Activated CD4-positive, alpha-beta T cell treated with anti-CD3 and anti-CD28 coated beads, Interleukin-2, amount 50 U/mL, for 24 hours (primary cell): ENCODE measurements at regions not wholly inside any gene's neighbourhood (a gene's known extent, or its start where the extent isn't known, plus 50 kb on each side); places are given as distances from the start of the nearest gene placed in this dataset.
A peak's percentile ranks its signal among the peaks of the same experiment; 100 is the strongest.
"Not testable (repeated sequence)": the region's sequence is repeated elsewhere in the genome, so short reads cannot be mapped to it uniquely, and the experiment has no call there.

Experiments used
- DNase-seq, 2 donors: peaks; one replicate each; pipeline ENCODE4 v3.0.0-alpha.2; 2020; ENCODE audit warnings: low read depth in 1 of 2, low spot score in 1 of 2

DNA sequence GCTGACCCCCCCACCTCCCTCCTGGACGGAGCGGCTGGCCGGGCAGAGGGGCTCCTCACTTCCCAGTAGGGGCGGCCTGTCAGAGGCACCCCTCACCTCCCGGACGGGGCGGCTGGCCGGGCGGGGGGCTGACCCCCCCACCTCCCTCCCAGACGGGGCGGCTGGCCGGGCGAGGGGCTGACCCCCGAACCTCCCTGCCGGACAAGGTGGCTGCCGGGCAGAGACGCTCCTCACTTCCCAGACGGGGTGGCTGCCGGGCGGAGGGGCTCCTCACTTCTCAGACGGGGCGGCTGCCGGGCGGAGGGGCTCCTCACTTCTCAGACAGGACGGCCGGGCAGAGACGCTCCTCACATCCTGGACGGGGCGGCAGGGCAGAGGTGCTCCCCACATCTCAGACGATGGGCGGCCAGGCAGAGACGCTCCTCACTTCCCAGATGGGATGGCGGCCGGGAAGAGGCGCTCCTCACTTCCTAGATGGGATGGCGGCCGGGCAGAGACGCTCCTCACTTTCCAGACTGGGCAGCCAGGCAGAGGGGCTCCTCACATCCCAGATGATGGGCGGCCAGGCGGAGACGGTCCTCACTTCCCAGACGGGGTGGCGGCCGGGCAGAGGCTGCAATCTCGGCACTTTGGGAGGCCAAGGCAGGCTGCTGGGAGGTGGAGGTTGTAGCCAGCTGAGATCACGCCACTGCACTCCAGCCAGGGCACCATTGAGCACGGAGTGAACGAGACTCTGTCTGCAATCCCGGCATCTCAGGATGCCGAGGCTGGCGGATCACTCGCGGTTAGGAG is 66.2 kb upstream of the PAPPA2 start:
- DNase-seq = not testable (repeated sequence)

DNA sequence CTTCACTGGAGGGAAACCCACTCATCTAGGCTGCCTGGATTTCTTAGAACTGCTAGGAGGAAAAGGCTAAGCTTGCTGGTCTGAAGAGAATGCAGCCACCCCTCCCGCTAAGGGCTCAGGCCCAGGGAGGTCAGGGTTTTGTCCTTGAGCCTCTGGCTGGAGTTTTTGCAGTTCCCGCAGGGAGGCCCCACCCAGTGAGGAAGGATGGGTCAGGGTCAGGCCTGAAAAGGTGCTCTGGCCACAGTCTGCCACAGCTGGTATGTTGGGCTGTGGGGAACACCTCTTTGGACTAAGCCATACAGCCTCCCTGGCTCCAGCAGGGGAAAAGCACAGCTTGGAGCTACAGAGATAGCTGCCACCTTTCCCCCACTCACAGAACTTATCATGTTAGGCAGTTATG is 71.4 kb upstream of the PAPPA2 start:
- DNase-seq = no peak

DNA sequence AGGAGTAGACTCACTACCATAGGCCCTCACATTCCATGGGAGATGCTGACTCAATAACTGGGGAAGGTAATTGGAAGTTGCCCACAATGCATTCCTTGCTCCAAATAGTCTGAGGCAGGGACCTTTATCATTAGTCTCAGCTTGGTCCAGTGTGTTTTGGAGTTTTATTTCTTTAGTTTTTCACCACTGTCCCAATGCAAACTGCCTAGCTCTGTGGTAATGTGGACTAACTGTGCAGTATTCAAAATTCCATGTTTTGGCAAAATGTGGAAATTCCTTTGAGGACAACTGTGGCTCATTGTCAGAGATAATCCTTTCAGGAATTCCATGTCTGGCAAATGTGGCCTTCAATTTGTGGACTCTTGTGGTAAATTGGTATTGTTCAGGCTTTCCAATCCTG is 78.1 kb upstream of the PAPPA2 start:
- DNase-seq = no peak

DNA sequence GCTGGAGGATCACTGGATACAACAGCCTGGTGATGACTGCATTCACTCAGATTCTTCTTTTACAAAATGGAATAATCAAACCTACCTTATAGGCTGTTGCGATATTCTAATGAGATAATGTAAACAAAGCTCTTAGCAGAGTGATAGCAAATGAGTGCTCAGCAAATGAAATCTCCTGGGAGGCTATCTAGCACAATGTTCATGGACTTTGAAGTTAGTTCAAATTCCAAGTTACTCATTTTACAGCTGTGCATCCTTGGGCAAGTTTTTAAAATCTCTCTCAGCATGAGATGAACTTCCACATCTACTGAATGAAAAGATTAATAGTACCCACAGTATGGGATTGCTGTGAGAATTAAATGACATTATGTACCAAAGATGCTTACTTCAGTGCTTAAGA is 80.8 kb upstream of the PAPPA2 start:
- no peak for DNase-seq

DNA sequence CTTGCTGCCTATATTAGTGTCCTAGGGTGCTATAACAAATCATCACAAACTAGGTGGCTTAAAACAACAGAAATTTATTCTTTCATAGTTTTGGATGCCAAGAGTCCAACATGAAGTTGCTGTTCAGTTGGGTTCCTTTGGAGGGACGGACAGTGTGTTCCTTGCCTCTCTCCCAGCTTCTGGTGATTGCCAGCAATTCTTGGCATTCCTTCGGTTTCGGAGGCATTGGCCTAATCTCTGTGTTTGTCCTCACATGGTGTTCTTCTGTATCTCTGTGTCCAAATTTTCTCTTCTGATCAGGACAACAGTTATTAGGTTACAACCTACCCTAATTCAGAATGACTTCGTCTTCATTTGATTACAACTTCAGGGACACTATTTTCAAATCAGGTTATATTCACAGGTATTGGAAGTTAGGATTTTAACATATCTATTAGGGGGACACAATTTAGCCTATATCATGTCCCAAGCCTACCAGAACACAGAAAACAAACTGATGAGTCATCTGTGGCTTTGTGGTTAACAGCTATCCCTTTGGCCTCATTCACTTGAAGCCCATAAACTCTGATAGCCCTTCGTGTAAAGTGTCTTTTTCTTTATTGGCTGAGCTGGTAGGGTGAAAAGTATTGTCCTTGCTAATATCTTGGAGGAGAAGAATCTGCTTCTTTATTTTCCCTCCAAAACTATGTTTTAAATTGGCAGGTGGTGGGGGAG is 83.2 kb upstream of the PAPPA2 start:
- no peak for DNase-seq

DNA sequence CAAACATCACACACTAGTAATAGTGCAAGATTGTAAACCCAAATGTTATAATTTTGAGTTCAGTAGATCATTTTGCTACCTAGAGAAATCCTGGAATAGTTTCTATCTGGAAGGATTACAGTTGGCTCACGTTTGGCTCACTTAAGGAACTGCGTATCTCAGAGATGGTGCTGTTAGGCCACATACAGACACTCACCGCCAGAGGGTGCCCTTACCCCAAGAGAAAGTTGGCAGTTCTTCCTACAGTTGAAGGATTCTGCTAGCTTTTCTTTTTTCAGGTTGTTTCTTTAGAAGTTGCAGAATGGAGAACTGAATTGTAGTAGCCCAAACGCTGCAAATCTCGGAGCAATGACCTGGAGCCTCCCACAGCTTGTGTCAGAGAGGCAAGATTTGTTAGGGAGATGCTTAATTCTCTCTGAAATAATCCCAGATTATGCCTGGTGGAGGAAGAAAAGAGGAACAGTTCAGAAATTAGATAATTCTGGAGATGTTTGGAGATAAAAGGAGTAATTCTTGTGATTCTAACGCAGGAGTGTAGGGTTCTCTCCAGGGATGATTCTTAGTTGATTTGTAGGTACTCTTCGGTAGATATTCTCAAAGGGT is 87.9 kb upstream of the PAPPA2 start:
- peak; percentile 16 to 49 for DNase-seq

DNA sequence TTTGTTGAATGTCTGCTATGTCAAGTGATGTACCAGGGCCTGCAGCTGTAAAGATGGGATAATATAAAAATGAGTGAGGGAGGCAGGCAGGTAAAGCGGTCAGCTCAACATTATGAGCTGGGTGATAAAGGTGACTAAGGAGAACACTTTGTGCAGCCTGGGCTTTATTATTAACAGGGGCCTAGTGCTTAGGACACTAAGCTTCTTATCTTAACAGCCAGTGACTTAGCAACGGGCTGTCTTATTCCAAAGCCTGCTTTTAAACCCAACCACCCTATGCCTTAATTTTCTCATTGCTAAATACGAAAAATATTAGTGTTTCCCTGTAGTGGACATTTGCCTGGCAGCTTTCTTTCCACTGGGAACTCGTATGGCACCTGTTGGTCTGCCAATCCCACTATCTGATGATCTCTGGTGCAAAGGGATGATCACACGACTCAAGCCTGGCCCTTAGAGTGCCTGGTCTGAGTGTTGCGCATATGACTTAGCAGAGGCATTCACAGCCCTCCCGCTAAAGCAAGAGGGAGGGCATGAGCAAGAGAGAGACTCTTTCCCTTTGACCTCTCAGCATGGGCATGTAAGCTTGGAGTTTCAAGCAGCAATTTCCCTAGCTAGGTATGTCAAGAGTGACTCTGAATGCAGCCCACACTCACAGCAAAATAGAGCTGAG is 98.6 kb upstream of the PAPPA2 start:
- no peak for DNase-seq

DNA sequence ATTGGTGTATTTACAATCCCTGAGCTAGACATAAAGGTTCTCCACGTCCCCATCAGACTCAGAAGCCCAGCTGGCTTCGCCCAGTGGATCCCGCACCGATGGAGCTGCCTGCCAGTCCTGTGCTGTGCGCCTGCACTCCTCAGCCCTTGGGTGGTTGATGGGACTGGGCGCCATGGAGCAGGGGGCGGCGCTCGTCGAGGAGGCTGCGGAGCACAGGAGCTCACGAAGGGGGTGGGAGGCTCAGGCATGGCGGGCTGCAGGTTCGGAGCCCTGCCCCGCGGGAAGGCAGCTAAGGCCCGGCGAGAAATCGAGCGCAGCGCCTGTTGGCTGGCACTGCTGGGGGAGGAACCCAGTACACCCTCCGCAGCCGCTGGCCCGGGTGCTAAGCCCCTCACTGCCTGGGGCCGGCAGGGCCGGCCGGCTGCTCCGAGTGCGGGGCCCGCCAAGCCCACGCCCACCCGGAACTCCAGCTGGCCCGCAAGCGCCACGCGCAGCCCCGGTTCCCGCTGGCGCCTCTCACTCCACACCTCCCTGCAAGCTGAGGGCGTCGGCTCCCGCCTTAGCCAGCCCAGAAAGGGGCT is 113.8 kb upstream of the PAPPA2 start:
- DNase-seq = not testable (repeated sequence)

DNA sequence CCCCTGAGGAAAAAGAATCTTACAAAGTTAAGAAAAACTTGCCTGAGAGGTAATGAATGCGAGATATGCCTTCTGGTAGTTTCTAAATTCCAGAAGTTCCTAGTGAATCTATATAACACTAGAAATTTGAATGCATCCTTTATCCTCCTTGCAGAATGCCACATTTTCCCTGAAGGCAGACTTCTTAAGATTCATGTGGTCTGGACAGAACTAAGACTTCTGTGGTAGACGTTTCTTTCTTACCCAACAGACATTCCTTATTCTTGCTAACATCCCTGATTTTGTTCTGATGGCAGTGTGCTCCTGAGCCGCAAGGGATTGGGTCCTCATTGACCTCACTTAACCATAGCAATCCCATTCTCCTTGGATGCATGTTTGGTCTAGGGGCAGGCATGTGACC is 121.3 kb upstream of the PAPPA2 start:
- DNase-seq = no peak

DNA sequence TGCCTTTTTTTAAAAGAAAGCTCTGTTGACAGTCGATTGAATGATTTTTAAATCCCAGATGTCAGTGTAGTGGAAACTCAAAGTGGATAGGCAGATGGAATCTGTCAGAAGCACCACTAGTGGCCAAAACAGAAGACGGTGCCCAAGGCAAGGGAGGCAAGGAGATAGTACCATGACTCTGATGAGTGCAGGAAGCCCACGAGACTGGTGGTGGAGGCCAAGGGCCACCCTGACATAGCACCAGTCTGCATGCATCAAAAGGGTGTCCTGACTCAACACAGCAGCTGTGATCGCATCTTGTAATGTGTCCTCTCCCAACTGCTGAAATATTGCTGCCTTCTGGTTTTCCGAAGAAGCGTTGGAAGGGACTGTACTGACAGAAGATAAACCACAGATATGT is 124.1 kb upstream of the PAPPA2 start:
- no peak for DNase-seq

DNA sequence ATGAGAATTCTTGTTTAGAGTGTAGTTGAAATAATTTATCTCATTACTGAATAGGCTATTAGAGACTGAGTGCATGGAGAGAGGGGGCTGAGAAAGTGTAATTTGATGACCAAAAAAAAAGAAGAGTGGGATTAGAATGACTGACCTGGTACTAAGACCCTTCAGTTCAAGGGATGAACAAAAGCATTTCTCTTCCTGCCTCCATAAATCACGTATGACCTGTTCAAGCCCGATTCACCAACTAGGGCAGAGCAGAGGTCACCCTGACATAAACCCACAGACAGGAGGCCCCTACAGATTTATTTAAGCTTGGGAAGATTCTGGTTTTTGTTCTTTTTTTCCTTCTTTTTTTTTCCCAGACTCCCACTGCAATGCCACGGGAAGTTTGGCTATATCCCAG is 123.7 kb upstream of the COP1 start:
- no peak for DNase-seq

DNA sequence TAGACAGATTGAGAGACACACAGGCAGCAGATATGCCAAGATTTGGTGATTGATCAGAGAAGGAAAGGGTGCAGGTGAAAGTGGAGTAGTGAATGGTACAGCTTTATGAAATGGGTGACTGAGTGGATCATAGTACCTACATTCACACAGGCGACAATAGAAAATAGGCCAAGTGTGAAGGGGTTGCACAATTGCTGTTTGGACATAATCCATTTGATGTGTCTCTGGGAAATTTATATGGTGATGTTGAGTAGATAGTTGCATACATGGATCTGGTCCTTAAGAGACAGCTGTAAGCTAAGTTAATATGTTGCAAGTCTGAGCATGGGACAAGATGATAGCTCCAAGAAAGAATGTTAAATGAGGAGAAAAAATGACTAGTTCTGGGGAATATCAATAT is 118.6 kb upstream of the COP1 start:
- no peak for DNase-seq

DNA sequence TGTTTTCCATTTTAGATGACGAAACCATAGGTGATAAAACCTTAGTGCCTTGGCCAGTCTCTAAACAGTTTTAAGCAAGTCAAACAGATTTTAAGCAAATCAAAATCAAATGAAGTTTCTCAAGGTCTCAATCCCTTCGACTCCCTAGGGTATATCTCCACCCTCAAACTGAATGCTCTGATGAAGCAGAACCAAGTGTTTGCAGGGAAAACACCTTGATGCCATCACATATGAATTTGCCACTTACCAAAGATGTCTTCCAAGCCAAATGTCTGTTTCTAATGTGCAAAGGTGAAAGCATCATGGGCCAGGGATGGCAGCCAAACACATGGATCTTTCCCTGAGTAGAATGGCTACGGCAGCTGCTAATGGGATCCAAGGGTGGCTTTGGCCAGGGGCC is 116.4 kb upstream of the COP1 start:
- DNase-seq = no peak

DNA sequence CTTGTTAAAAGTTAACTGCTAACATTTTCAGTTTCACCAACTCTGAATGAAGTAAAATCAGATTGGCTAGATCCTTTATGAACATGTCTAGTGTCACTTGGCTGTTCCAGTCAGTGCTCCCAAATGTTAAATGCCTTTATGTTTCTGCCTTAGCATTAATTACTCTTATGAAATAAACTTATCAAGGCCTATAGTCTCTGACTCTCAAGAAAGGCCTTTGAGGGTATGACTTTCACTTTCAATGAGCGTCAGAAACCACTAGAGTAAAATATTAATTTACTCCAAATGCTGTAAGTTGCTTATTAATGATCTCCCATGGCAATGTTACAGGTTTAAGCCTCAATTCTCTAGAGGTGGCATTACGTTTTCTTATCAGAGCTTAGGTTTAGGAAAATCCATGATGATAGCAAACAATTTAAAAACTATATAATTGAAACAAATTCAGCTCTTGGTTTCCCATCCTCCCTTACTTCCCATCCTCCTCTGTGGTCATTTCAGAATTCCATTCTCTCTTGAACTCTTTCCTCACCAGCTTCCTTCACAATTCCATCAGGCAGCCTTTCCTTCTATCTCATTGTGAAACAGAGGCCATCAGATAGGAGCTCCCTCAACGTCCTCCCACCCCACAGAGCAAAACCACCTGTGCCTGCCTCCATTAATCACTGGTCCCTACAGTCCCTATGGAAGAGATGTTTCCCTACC is 108.6 kb upstream of the COP1 start:
- DNase-seq = no peak

DNA sequence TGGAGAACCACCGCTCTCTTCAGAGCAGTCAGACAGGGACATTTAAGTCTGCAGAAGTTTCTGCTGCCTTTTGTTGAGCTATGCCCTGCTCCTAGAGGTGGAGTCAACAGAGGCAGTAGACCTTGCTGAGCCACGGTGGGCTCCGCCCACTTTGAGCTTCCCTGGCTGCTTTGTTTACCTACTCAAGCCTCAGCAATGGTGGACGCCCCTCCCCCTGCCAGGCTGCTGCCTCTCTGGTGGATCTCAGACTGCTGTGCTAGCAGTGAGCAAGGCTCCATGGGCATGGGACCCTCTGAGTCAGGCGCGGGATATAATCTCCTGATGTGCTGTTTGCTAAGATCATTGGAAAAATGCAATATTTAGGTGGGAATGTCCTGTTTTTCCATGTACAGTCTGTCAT is 89.5 kb upstream of the COP1 start:
- not testable (repeated sequence) for DNase-seq

DNA sequence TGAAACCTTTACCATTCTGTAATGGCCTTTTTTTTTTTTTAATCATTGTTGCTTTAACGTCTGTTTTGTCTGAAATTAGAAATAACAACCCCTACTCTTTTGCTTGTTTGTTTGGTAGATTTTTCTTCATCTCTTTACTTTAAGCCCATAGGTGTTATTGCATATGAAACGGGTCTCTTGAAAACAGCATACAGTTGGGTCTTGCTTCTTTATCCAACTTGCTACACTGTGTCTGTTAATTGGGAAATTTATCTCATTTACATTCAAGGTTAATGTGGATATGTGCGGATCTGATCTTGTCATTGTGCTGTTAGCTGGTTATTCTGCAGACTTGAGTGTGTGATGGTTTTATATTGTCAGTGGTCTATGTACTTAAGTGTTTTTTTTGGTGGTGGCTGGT is 78.9 kb upstream of the COP1 start:
- DNase-seq = no peak

DNA sequence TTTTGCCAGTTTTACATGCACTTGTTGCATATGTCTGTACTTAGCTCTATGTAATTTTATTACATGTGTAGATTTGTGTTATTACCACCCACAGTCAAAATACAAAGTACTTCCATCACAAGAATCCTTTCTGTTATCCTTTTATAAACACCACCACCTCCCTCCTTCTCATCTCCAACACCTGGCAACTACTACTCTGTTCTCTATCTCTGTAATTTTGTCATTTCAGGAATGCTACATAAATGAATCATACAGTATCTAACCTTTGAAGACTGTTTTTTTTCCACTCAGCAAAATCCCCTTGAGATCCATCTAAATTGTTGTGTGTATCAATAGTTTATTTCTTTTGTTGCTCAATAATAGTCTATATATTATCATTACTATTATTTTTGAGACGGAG is 64.5 kb upstream of the COP1 start:
- DNase-seq = no peak
